Neuronal stem cell (in vitro differentiated cells): ENCODE measurements at regions not wholly inside any gene's neighbourhood (a gene's known extent, or its start where the extent isn't known, plus 50 kb on each side); places are given as distances from the start of the nearest gene placed in this dataset.

Experiments used
- DNase-seq: peaks from one replicate; pipeline ENCODE4 v3.0.0-alpha.2; 2013; ENCODE audit warnings: low spot score
- H2AFZ ChIP-seq: one replicate; pipeline ENCODE4 v1.6.1; 2013; ENCODE audit warnings: mild to moderate bottlenecking, low read length, inconsistent platforms
- H2AK5ac ChIP-seq: 2 replicates; pipeline ENCODE4 v1.6.1; 2013; ENCODE audit warnings: low read depth, mild to moderate bottlenecking, inconsistent platforms, low read length, moderate library complexity, mixed read lengths
- H2BK120ac ChIP-seq: 2 replicates; pipeline ENCODE4 v1.6.1; 2013; ENCODE audit warnings: low read depth, mild to moderate bottlenecking, inconsistent platforms, low read length, moderate library complexity, mixed read lengths
- H2BK12ac ChIP-seq: one replicate; pipeline ENCODE4 v1.6.1; 2013; ENCODE audit warnings: low read length, inconsistent platforms
- H2BK15ac ChIP-seq: 2 replicates; pipeline ENCODE4 v1.6.1; 2013; ENCODE audit warnings: mild to moderate bottlenecking, low read length, inconsistent platforms, mixed read lengths
- H2BK5ac ChIP-seq: one replicate; pipeline ENCODE4 v1.6.1; 2013; ENCODE audit warnings: inconsistent platforms, mild to moderate bottlenecking, low read length, moderate library complexity
- H3K14ac ChIP-seq: one replicate; pipeline ENCODE4 v1.6.1; 2013; ENCODE audit warnings: low read length, inconsistent platforms
- H3K18ac ChIP-seq: 2 replicates; pipeline ENCODE4 v1.6.1; 2013; ENCODE audit warnings: low read length, inconsistent platforms
- H3K23ac ChIP-seq: 2 replicates; pipeline ENCODE4 v1.6.1; 2013; ENCODE audit warnings: low read depth, mild to moderate bottlenecking, mixed read lengths, low read length, inconsistent platforms; ENCODE audit not compliant: poor library complexity
- H3K27ac ChIP-seq: replicated peaks from 3 replicates; pipeline ENCODE4 v1.5.1; 2013; ENCODE audit warnings: low read length, inconsistent platforms
- H3K27me3 ChIP-seq, 3 experiments: 2 replicates each; pipeline ENCODE4 v1.6.1; 2013; ENCODE audit warnings: low read length in 3 of 3, mild to moderate bottlenecking in 2 of 3, inconsistent platforms in 1 of 3, low read depth in 1 of 3, mixed read lengths in 1 of 3, moderate library complexity in 1 of 3; ENCODE audit not compliant: control insufficient read depth in 3 of 3, insufficient read depth in 3 of 3
- H3K36me3 ChIP-seq, 2 donors: replicated peaks in 1 of 2; 2 replicates each; pipeline ENCODE4 v1.6.1; 2013; ENCODE audit warnings: low read length in 2 of 2; ENCODE audit not compliant: control insufficient read depth in 2 of 2, insufficient read depth in 2 of 2
- H3K4ac ChIP-seq: 2 replicates; pipeline ENCODE4 v1.6.1; 2013; ENCODE audit warnings: inconsistent platforms, mild to moderate bottlenecking, low read length, moderate library complexity
- H3K4me1 ChIP-seq, 2 donors: 1 replicate in 1 of 2; 2 replicates in 1 of 2; pipeline ENCODE4 v1.6.1; 2013; ENCODE audit warnings: low read length in 2 of 2, low read depth in 1 of 2; ENCODE audit not compliant: control insufficient read depth in 2 of 2, insufficient read depth in 1 of 2
- H3K4me2 ChIP-seq: one replicate; pipeline ENCODE4 v1.6.1; 2013; ENCODE audit warnings: mild to moderate bottlenecking, low read length, inconsistent platforms; ENCODE audit not compliant: insufficient read depth, poor library complexity, severe bottlenecking
- H3K4me3 ChIP-seq, 2 donors: 2 replicates each; pipeline ENCODE4 v1.5.1; 2013; ENCODE audit warnings: low read length in 2 of 2, mild to moderate bottlenecking in 2 of 2, inconsistent platforms in 1 of 2, moderate library complexity in 1 of 2
- H3K79me1 ChIP-seq: one replicate; pipeline ENCODE4 v1.6.1; 2013; ENCODE audit warnings: low read depth, mild to moderate bottlenecking, inconsistent platforms, low read length, moderate library complexity
- H3K9ac ChIP-seq: one replicate; pipeline ENCODE4 v1.6.1; 2013; ENCODE audit warnings: mild to moderate bottlenecking, low read depth, low read length, inconsistent platforms; ENCODE audit not compliant: poor library complexity
- H3K9me3 ChIP-seq, 2 donors: replicated peaks in 1 of 2; 2 replicates each; pipeline versions ENCODE3 to v1.6.1; 2013; ENCODE audit warnings: low read length in 2 of 2, mild to moderate bottlenecking in 2 of 2, inconsistent platforms in 1 of 2, low read depth in 1 of 2, mixed read lengths in 1 of 2, moderate library complexity in 1 of 2; ENCODE audit not compliant: control insufficient read depth in 2 of 2, insufficient read depth in 1 of 2
- H4K8ac ChIP-seq: one replicate; pipeline ENCODE4 v1.6.1; 2013; ENCODE audit warnings: low read depth, mild to moderate bottlenecking, inconsistent platforms, low read length, moderate library complexity
- H4K91ac ChIP-seq: one replicate; pipeline ENCODE4 v1.6.1; 2013; ENCODE audit warnings: low read length, low read depth, mild to moderate bottlenecking, inconsistent platforms; ENCODE audit not compliant: poor library complexity
- WGBS, 2 donors: extraction: QIAGEN DNeasy Blood & Tissue Kit; methylation state at CpG; one replicate each; pipeline ENCODE4 v1.1.7; 2013; ENCODE audit warnings: missing lambda C conversion rate in 2 of 2, mixed read lengths in 1 of 2; ENCODE audit not compliant: insufficient read length in 2 of 2, insufficient replicate concordance in 1 of 2; ENCODE audit errors: extremely low coverage in 2 of 2; 5-methylcytosine and 5-hydroxymethylcytosine counted together

DNA sequence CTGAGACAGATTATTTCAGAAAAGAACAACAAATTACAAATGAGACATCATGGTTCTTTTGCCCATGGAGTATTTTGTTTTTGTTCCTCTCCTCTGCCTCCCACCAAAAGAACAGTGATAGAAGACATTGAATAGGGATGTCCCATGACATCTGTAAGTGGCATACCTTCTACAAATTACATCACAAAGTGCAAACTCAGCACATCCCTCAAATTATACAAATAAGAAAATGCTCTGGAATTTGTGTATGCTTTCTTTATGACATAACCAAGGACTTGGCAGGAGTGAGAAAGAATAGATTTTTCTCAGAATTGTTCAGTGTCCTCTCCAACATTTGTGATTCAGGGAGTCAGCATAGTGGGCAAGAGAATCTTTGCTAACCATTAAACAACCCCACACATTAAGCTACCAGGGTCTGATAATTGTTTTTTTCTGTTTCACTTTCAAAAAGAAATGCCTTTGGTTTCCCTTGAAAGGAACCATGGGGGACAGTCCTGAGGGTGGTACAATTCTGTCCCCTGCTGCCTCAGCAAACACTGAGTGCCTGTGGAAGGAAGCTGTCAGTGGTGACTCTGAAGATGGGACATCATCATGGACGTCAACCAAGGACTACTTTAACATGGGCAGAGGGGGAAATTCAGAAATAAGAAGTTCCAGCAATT lies 430.3 kb downstream of the AASDHPPT start:
- Histone ChIP-seq H3K4me2 (no peak overlapping the region), H3K36me3 (no peaks in the 10 kb centered on the region), H3K14ac (no peak overlapping the region), H3K23ac (no peak overlapping the region), H2AFZ (no peak overlapping the region), H2BK15ac (no peak overlapping the region), H3K18ac (no peak overlapping the region), H4K91ac (no peak overlapping the region), H3K4me1 (no peaks in the 10 kb centered on the region), H2BK12ac (no peak overlapping the region), H3K27ac (no peak overlapping the region), H3K79me1 (no peaks in the 10 kb centered on the region), H4K8ac (no peak overlapping the region), H2BK5ac (no peak overlapping the region), H3K4me3 (no peak overlapping the region), H3K4ac (no peak overlapping the region), H3K9ac (no peak overlapping the region), H2BK120ac (no peak overlapping the region), H2AK5ac (no peak overlapping the region), H3K27me3 (no peaks in the 10 kb centered on the region), H3K9me3 (no peaks in the 10 kb centered on the region)
- no peak for DNase-seq
- no CpG with 5 or more reads among the region's 1 CpG for WGBS, 2 donors

- H3K27ac ChIP-seq = no peak overlapping the region
- no peak overlapping the region for H4K91ac ChIP-seq
- no peak overlapping the region for H3K4ac ChIP-seq
- no peak overlapping the region for H3K23ac ChIP-seq
- no peak overlapping the region for H2AFZ ChIP-seq
- peaks cover 0 to 3% of the 10 kb centered on the region in 2 donors for H3K9me3 ChIP-seq
- no peak overlapping the region for H2BK120ac ChIP-seq
- H3K27me3 ChIP-seq = no peaks in the 10 kb centered on the region
- no peaks in the 10 kb centered on the region for H3K79me1 ChIP-seq
- no peak overlapping the region for H3K18ac ChIP-seq
- DNase-seq = no peak
- WGBS, 2 donors = no CpG with 5 or more reads among the region's 1 CpG
- no peak overlapping the region for H2AK5ac ChIP-seq
- no peak overlapping the region for H2BK5ac ChIP-seq
- H2BK15ac ChIP-seq = no peak overlapping the region
- H4K8ac ChIP-seq = no peak overlapping the region
- no peak overlapping the region for H3K4me3 ChIP-seq
- no peaks in the 10 kb centered on the region for H3K36me3 ChIP-seq
- H3K4me2 ChIP-seq = no peak overlapping the region
- H3K14ac ChIP-seq = no peak overlapping the region
- no peaks in the 10 kb centered on the region for H3K4me1 ChIP-seq
- no peak overlapping the region for H2BK12ac ChIP-seq
- no peak overlapping the region for H3K9ac ChIP-seq
Observed at GRCh38 chr11:106514706-106515105, 437.2 kb downstream of the AASDHPPT start.

DNA sequence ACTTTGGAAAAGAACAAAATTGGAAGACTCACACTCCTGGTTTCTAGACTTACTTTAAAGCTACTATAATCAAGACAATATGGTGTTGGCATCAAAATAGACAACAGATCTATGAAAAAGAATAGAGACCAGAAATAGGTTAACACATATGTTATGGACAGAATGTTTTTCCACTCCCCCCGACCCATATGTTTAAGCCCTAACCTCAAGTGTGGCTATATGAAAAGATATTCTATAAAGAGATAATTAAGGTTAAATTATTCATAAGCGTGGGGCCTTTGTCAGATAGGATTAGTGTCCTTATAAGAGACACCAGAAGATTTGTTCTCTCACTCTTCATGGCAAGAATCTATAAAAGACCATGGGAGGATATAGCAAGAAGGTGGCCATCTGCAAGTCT lies 440.0 kb downstream of the AASDHPPT start:
- H2BK5ac ChIP-seq = no peak overlapping the region

DNA sequence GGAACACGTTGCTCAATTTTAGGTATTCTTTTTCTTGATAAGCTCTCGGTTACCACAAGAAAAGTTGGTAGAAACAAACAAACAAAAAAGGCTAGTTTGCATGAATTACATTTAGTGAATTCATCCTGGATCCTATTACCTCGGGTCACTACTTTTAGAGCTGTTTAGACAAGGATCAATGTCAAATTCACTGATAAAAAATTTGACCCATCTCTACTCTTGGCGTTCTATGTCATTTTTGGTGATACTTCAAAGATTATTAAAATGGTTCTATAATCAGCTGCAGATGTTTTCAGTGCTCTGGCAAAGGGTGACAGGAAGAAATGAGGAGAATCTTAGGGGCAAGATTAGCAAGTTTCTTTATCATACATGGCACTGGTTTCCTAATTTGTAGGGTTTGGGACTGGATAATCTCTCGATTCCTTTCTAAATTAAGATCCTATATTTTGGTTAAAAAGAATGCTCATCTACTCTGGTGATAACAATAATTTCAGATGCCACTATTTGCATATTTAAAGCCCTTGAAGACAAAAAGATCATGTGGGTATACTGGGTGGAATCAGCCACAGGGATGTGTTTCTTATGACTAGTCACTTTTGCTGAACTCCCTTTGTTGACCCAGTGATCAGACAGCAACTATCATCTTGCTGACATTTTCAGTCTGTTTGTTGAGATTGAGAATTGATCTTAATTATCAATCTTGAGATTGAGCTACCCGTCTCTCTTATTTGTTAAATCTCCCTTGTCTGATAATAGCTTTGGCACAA lies 442.9 kb downstream of the AASDHPPT start:
- no peaks in the 10 kb centered on the region for H3K36me3 ChIP-seq
- WGBS, 2 donors = no CpG with 5 or more reads among the region's 6 CpGs
- H3K4me3 ChIP-seq = no peak overlapping the region

More for the DNA sequence above, 440.0 kb downstream of the AASDHPPT start:
- Histone ChIP-seq H2BK12ac (no peak overlapping the region), H3K4me2 (no peak overlapping the region), H3K27me3 (no peaks in the 10 kb centered on the region), H3K36me3 (no peaks in the 10 kb centered on the region), H3K4me3 (no peak overlapping the region), H3K14ac (no peak overlapping the region), H3K23ac (no peak overlapping the region), H2BK120ac (no peak overlapping the region), H3K18ac (no peak overlapping the region), H2BK15ac (no peak overlapping the region), H3K79me1 (no peaks in the 10 kb centered on the region), H4K91ac (no peak overlapping the region), H3K4ac (no peak overlapping the region), H2AK5ac (no peak overlapping the region), H4K8ac (no peak overlapping the region), H2AFZ (no peak overlapping the region), H3K9ac (no peak overlapping the region), H3K9me3 (peaks cover 0 to 3% of the 10 kb centered on the region in 2 donors), H3K4me1 (no peaks in the 10 kb centered on the region), H3K27ac (no peak overlapping the region)
- DNase-seq = no peak
- WGBS, 2 donors = no CpG with 5 or more reads among the region's 2 CpGs

More for the DNA sequence above, 442.9 kb downstream of the AASDHPPT start:
- H3K14ac ChIP-seq = no peak overlapping the region
- H2BK120ac ChIP-seq = no peak overlapping the region
- no peak overlapping the region for H3K4me2 ChIP-seq
- no peaks in the 10 kb centered on the region for H3K79me1 ChIP-seq
- H4K8ac ChIP-seq = no peak overlapping the region
- no peak overlapping the region for H3K27ac ChIP-seq
- no peak overlapping the region for H3K9ac ChIP-seq
- H2BK5ac ChIP-seq = no peak overlapping the region
- no peak overlapping the region for H2BK12ac ChIP-seq
- H4K91ac ChIP-seq = no peak overlapping the region
- H3K18ac ChIP-seq = no peak overlapping the region
- H2AK5ac ChIP-seq = no peak overlapping the region
- H3K27me3 ChIP-seq = no peaks in the 10 kb centered on the region
- H2BK15ac ChIP-seq = no peak overlapping the region
- no peak overlapping the region for H2AFZ ChIP-seq
- DNase-seq = no peak
- H3K23ac ChIP-seq = no peak overlapping the region
- H3K4me1 ChIP-seq = no peaks in the 10 kb centered on the region
- no peak overlapping the region for H3K4ac ChIP-seq
- peaks cover 0 to 3% of the 10 kb centered on the region in 2 donors for H3K9me3 ChIP-seq
